Breast epithelium (tissue), 4 donors: ENCODE measurements at regions not wholly inside any gene's neighbourhood (a gene's known extent, or its start where the extent isn't known, plus 50 kb on each side); places are given as distances from the start of the nearest gene placed in this dataset.

Experiments used
- DNase-seq, 2 donors: peaks; one replicate each; pipeline ENCODE4 v3.0.0-alpha.2; 2019; ENCODE audit warnings: low spot score in 2 of 2
- H3K27ac ChIP-seq, 2 donors: fragments of 200-600 bp; sonication (generic) in 1 of 2; one replicate each; pipeline ENCODE4 v1.5.1; 2016 to 2019; ENCODE audit warnings: mild to moderate bottlenecking in 1 of 2
- H3K27me3 ChIP-seq, 2 donors: fragments of 200-600 bp; sonication (generic) in 1 of 2; one replicate each; pipeline versions ENCODE4 v1.5.1 to v1.6.0; 2017 to 2019; ENCODE audit warnings: control low read depth in 1 of 2, mild to moderate bottlenecking in 1 of 2
- H3K36me3 ChIP-seq: fragments of 200-600 bp; one replicate; pipeline ENCODE4 v1.5.1; 2019
- H3K4me1 ChIP-seq, 2 donors: fragments of 200-600 bp; sonication (generic); one replicate each; pipeline ENCODE4 v1.5.1; 2016 to 2019; ENCODE audit warnings: control low read depth in 1 of 2
- H3K4me3 ChIP-seq, 3 donors: fragments of 200-600 bp; sonication (generic); 1 replicate in 2 of 3; 2 replicates in 1 of 3; pipeline ENCODE4 v1.5.1; 2016 to 2019; ENCODE audit warnings: mild to moderate bottlenecking in 3 of 3, moderate library complexity in 2 of 3
- H3K9me3 ChIP-seq, 2 donors: fragments of 200-600 bp; sonication (generic) in 1 of 2; one replicate each; pipeline ENCODE4 v1.5.1; 2016 to 2019; ENCODE audit warnings: control low read depth in 1 of 2
- POLR2A ChIP-seq: fragments of 450-650 bp; IDR thresholded peaks from one replicate; pipeline ENCODE4 v1.6.1; 2016; ENCODE audit warnings: antibody characterized with exemption, mild to moderate bottlenecking, moderate library complexity
- POLR2AphosphoS5 ChIP-seq, 3 donors: sonication (generic); formaldehyde crosslinking; IDR thresholded peaks; one replicate each; pipeline ENCODE4 v1.6.1; 2017; ENCODE audit warnings: antibody characterized with exemption in 3 of 3
- intact Hi-C: fragments of 100-400 bp; cut with DNase I; formaldehyde crosslinking; loops from one replicate; pipeline ENCODE4 v1.15.1; 2023; ENCODE audit warnings: low total_unique reads
- TF ChIP-seq, protein P1 (sequence below), 3 donors: fragments of 450-650 bp; IDR thresholded peaks; one replicate each; pipeline ENCODE4 v1.5.1; 2016 to 2017; ENCODE audit warnings: antibody characterized with exemption in 3 of 3, mild to moderate bottlenecking in 3 of 3, moderate library complexity in 3 of 3

DNA sequence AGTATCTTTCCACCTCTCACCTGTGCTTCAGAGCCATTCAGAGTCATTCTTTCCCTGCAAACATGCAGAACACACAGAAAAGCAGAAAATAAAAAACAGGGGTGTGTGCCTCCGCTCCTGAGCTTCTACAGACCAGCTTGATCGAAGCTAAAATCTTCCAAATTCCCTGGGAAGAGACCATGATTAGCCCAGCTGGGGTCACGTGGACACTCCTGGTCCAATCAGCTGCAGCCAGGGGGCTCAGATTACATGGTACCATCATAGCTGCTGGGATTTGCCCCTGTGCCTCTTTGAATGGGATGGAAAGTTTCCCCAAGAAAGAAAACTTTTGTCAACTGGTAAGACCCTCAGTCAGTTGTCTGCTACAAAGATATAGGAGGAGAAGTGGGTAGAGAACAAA is 159.9 kb downstream of the TMEM114 start:
- intact Hi-C loops = no loop called here
- Histone ChIP-seq H3K27me3 (no peaks in the 10 kb centered on the region), H3K36me3 (no peaks in the 10 kb centered on the region), H3K4me3 (no peak overlapping the region), H3K4me1 (no peaks in the 10 kb centered on the region), H3K27ac (no peak overlapping the region), H3K9me3 (peaks cover 0 to 10% of the 10 kb centered on the region in 2 donors)
- no peak for TF ChIP-seq POLR2AphosphoS5 (IDR thresholded peaks at IDR 0.05)
- TF ChIP-seq, protein P1, sequence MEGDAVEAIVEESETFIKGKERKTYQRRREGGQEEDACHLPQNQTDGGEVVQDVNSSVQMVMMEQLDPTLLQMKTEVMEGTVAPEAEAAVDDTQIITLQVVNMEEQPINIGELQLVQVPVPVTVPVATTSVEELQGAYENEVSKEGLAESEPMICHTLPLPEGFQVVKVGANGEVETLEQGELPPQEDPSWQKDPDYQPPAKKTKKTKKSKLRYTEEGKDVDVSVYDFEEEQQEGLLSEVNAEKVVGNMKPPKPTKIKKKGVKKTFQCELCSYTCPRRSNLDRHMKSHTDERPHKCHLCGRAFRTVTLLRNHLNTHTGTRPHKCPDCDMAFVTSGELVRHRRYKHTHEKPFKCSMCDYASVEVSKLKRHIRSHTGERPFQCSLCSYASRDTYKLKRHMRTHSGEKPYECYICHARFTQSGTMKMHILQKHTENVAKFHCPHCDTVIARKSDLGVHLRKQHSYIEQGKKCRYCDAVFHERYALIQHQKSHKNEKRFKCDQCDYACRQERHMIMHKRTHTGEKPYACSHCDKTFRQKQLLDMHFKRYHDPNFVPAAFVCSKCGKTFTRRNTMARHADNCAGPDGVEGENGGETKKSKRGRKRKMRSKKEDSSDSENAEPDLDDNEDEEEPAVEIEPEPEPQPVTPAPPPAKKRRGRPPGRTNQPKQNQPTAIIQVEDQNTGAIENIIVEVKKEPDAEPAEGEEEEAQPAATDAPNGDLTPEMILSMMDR (IDR thresholded peaks at IDR 0.05) = no peak
- no peak for TF ChIP-seq POLR2A
- DNase-seq = no peak

DNA sequence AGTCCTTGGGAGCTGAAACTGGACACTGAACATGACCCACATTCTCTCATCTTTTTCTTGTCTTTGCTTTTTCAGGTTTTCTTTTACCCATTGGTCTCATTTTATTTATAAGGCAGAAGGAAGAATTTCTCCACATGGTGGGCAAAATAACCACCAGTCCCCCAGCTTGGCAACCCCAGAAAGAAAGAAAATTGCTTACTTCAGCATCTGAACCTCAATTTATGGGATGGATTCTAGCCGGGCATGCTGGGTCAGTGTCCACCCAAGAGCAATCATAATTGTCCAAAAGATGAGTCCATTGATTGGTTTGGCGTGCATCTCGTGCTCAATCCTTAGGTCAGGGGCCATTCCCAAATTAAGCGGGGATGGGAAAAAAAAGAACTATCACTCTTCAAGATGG is 163.7 kb downstream of the TMEM114 start:
- Histone ChIP-seq H3K4me3 (no peak overlapping the region), H3K27me3 (no peaks in the 10 kb centered on the region), H3K27ac (no peak overlapping the region), H3K9me3 (peaks cover 0 to 10% of the 10 kb centered on the region in 2 donors), H3K4me1 (no peaks in the 10 kb centered on the region), H3K36me3 (no peaks in the 10 kb centered on the region)
- intact Hi-C loops = no loop called here
- DNase-seq = no peak
- TF ChIP-seq POLR2A (no peak), POLR2AphosphoS5 (IDR thresholded peaks at IDR 0.05) (no peak)
- TF ChIP-seq, protein P1 (IDR thresholded peaks at IDR 0.05) = no peak

DNA sequence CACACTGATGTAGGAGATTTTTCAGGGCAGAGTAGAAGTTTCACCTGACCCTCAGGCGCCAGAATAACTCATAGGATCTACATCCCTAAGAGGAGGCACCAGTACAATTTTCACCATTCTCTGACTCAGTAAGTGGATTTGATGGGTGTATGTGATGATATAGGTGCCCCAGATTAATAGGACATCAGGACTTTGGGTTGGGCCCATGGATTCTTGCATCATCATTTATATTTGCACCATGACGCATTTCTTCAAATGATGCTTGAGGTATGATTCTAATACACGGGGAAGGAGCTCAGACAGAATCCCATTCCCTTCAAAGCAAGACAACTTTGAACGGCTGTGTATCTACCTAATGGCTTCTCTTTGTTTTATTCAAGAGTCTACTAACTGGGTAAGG is 173.2 kb downstream of the TMEM114 start:
- H3K27me3 ChIP-seq = no peaks in the 10 kb centered on the region
- TF ChIP-seq, protein P1 (IDR thresholded peaks at IDR 0.05) = no peak
- TF ChIP-seq POLR2AphosphoS5 (IDR thresholded peaks at IDR 0.05) (no peak), POLR2A (no peak)
- H3K36me3 ChIP-seq = no peaks in the 10 kb centered on the region
- H3K4me3 ChIP-seq = no peak overlapping the region
- no peak for DNase-seq
- H3K9me3 ChIP-seq = no peaks in the 10 kb centered on the region
- no peaks in the 10 kb centered on the region for H3K4me1 ChIP-seq
- H3K27ac ChIP-seq = no peak overlapping the region
- intact Hi-C loops = no loop called here

DNA sequence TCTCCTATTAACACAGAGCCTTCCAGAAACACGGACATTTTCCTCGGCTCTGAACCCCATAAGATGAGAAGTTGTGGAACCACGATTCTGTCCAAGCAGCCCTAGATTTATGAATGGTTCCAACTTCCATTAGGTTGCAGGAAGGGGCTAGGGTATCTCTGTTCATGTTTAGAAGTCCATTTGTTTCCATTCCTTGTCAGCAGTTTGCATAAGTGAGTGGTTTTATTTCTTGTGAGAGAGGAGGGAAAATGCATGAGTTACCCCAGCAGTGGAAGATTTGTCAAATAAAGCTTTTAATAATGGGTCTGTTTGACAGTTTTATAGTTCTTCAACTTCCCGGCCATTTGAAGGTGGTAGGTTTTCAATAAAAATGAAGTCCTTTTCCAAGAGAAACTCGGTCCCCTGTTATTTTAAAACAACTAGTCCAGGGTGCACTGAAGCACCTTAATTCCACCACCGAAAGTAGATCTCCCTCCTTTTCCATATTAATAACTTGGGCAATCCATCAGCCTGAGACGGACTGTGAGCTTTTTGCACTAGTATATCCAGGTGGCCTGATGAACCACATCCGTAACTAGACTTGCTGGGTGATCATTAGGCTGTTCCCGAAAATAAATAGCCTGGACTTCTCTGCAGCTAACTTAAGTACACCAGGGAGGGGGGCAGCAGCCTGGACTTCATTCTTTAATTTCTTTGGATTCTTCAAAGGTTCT is 181.3 kb downstream of the TMEM114 start:
- no peak for TF ChIP-seq POLR2A
- no peaks in the 10 kb centered on the region for H3K4me1 ChIP-seq
- H3K27ac ChIP-seq = no peak overlapping the region
- no peaks in the 10 kb centered on the region for H3K9me3 ChIP-seq
- DNase-seq = no peak
- no peaks in the 10 kb centered on the region for H3K27me3 ChIP-seq
- no peaks in the 10 kb centered on the region for H3K36me3 ChIP-seq
- intact Hi-C loops = no loop called here
- H3K4me3 ChIP-seq = no peak overlapping the region

DNA sequence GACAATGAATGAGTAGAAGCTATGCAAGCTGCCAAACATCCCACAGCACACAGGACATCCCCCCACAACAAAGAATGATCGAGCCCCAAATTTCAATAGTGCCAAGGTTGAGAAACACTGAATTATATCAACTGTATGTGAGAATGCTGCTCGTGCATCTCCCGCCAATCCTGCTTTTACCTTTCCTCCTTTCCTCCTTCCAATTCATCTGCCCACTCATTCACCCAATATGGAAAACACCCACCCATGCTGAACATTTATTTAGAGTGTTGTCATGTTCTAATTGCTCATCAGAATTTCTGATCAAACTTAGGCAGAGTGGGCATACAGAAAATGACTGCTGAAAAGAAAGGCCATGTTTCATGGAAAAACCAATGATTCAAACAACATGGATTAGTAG is 183.0 kb downstream of the TMEM114 start:
- TF ChIP-seq, protein P1 (IDR thresholded peaks at IDR 0.05) = no peak
- TF ChIP-seq POLR2A (no peak), POLR2AphosphoS5 (IDR thresholded peaks at IDR 0.05) (no peak)
- intact Hi-C loops = no loop called here

More for the DNA sequence above, 183.0 kb downstream of the TMEM114 start:
- no peaks in the 10 kb centered on the region for H3K36me3 ChIP-seq
- H3K27ac ChIP-seq = no peak overlapping the region
- no peaks in the 10 kb centered on the region for H3K4me1 ChIP-seq
- H3K9me3 ChIP-seq = no peaks in the 10 kb centered on the region
- no peaks in the 10 kb centered on the region for H3K27me3 ChIP-seq
- H3K4me3 ChIP-seq = no peak overlapping the region
- DNase-seq = no peak
